Activated CD4-positive, alpha-beta T cell treated with anti-CD3 and anti-CD28 coated beads for 36 hours (primary cell): ENCODE measurements at regions not wholly inside any gene's neighbourhood (a gene's known extent, or its start where the extent isn't known, plus 50 kb on each side); places are given as distances from the start of the nearest gene placed in this dataset.

Experiments
- ATAC-seq: fragments of 200-7000 bp; cut with Tn5 transposase; one replicate; pipeline ENCODE4 v1.10.0; 2021; ENCODE audit warnings: mild to moderate bottlenecking, moderate library complexity
- CTCF ChIA-PET: fragments of 350-600 bp; sonication (Branson Sonifier 250); formaldehyde crosslinking; loops from one replicate; lab custom pipeline; 2021; ENCODE audit warnings: antibody characterized with exemption; lab: Charles Lee
- POLR2A ChIA-PET: fragments of 350-600 bp; sonication (Branson Sonifier 250); formaldehyde crosslinking; loops from one replicate; lab custom pipeline; 2021; ENCODE audit warnings: antibody characterized with exemption, inconsistent platforms; lab: Charles Lee
- DNase-seq: peaks from one replicate; pipeline ENCODE4 v3.0.0-alpha.2; 2020
- H3K27ac Mint-ChIP-seq: one replicate; pipeline ENCODE4 v1.8.0; 2021; ENCODE audit warnings: mixed read lengths
- H3K27me3 Mint-ChIP-seq: one replicate; pipeline ENCODE4 v1.8.0; 2021; ENCODE audit warnings: mixed read lengths
- H3K36me3 Mint-ChIP-seq: one replicate; pipeline ENCODE4 v1.8.0; 2021; ENCODE audit warnings: low read depth, mixed read lengths
- H3K4me1 Mint-ChIP-seq: one replicate; pipeline ENCODE4 v1.8.0; 2021; ENCODE audit warnings: mixed read lengths
- H3K4me3 Mint-ChIP-seq: one replicate; pipeline ENCODE4 v1.8.0; 2021; ENCODE audit warnings: mild to moderate bottlenecking, moderate library complexity, mixed read lengths
- H3K9me3 Mint-ChIP-seq: one replicate; pipeline ENCODE4 v1.8.0; 2021; ENCODE audit warnings: low read depth, mixed read lengths
- intact Hi-C, 2 experiments: fragments of 100-400 bp; cut with DNase I in 1 of 2; cut with micrococcal nuclease in 1 of 2; formaldehyde crosslinking; loops; one replicate each; pipeline versions ENCODE4 v1.14.2 to v1.15.1; 2022 to 2024; cut with DNase I, micrococcal nuclease

DNA sequence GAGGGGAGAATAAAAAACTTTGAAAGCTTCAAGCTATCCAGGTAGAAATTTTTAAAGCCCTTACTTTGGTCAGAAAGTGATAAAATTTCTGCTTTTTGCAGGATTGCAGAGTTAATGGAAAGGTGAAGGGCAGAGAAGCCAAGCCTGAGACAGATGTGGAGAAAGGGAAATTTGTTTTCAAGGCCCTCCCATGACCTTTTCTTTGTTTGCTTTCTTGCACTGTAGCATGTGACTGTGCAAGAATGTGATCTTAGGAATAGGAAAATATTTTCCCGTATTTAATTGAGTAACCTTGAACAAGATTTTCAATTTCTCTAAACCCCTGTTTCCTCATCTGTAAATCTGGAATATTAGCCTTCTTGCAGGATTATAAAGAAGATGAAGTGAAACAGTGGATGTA is 307.2 kb downstream of the PPARGC1A start:
- H3K4me3 Mint-ChIP-seq: no peak overlapping the region
- POLR2A ChIA-PET: no interaction called here
- H3K27ac Mint-ChIP-seq: no peak overlapping the region
- H3K36me3 Mint-ChIP-seq: no peaks in the 10 kb centered on the region
- no peak for DNase-seq
- no peak for ATAC-seq
- H3K4me1 Mint-ChIP-seq: no peaks in the 10 kb centered on the region
- H3K27me3 Mint-ChIP-seq: peaks cover 2% of the 10 kb centered on the region
- H3K9me3 Mint-ChIP-seq: peaks cover 6% of the 10 kb centered on the region
- intact Hi-C loops: no loop called here
- CTCF ChIA-PET: no interaction called here

DNA sequence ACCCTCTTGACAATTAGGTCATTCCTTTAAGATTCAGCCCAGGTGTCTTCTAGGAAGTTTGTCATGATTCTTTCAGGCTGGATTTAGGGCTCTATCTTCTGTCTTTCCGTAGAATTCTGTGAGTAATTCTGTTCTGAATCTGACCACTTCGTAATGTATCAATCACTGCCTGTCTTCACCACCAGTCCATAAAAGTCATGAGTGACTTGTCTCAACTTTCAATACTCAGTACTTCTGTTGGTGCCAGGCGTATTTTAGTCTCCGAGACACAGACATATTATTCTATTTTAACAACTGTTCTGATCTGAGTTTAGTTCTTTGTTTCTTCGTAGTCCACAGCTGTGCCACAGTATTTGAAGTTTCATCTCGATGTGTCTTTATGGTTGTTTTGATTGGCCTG is 310.7 kb downstream of the PPARGC1A start:
- Mint-ChIP-seq H3K27me3 (no peaks in the 10 kb centered on the region), H3K4me1 (no peaks in the 10 kb centered on the region), H3K4me3 (no peak overlapping the region), H3K9me3 (no peaks in the 10 kb centered on the region), H3K36me3 (no peaks in the 10 kb centered on the region), H3K27ac (no peak overlapping the region)
- intact Hi-C loops: no loop called here
- ChIA-PET CTCF (no interaction called here), POLR2A (no interaction called here)
- DNase-seq (no peak), ATAC-seq (no peak)

DNA sequence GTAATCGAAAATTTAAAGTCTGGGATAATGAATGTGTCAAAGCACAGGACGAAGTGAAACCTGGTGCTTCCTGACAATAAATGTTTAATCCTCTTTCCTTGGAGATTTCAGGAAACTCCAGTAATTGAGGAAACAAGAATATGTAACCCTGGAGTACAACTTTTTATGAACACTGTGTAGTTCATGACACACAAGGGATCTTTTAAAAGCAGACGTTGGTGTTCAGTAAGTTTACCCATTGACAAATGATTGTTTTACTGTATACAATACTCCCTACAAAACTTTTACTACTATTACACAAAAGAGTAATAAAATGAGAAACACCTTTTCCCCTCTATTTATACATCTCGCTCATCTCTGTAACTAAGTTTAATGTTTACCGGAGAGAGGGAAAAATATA is 312.4 kb downstream of the PPARGC1A start:
- Mint-ChIP-seq H3K4me1 (no peaks in the 10 kb centered on the region), H3K27ac (no peak overlapping the region), H3K36me3 (no peaks in the 10 kb centered on the region), H3K9me3 (no peaks in the 10 kb centered on the region), H3K27me3 (no peaks in the 10 kb centered on the region), H3K4me3 (no peak overlapping the region)
- ATAC-seq: no peak
- ChIA-PET CTCF (no interaction called here), POLR2A (no interaction called here)
- intact Hi-C loops: no loop called here
- DNase-seq: no peak

DNA sequence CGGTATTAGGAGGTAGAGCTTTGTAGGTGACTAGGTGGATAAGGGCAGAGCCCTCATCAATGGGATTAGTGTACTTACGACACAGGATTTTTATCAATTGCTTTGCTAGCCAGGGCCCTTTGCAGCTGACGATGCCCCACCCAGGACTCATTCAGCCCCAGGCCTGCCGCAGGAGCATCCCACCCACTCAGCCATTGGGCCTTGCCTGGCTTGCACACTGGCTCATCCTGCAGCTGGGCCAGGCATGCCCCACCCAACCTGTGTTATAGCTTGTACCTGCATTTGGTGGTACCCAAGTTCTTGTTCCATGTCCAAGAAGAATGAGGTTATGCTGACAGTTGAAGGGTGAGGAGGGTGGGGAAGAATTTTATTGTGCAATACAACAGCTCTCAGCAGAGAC is 317.5 kb downstream of the PPARGC1A start:
- intact Hi-C loops: no loop called here
- Mint-ChIP-seq H3K27me3 (no peaks in the 10 kb centered on the region), H3K27ac (no peak overlapping the region), H3K4me3 (no peak overlapping the region), H3K9me3 (no peaks in the 10 kb centered on the region), H3K4me1 (no peaks in the 10 kb centered on the region), H3K36me3 (no peaks in the 10 kb centered on the region)
- ATAC-seq (no peak), DNase-seq (no peak)
- CTCF ChIA-PET: no interaction called here
- POLR2A ChIA-PET: no interaction called here

DNA sequence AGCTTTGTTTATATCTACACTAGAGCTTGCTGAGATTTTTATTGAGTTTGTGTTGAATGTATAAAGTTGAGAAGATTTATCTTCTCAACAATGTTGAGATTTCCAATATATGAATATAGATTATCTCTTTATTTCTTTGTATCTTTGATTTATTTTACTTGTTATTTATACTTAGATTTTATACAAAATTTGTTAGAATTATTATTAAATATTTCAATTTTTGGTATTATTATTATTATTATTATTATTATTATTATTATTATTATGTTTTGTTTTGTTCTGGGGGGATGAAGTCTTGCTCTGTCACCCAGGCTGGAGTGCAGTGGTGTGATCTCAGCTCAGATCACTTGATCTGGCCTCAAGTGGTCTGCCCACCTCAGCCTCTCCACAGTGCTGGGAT is 322.5 kb downstream of the PPARGC1A start:
- no peaks in the 10 kb centered on the region for H3K27me3 Mint-ChIP-seq
- H3K9me3 Mint-ChIP-seq: peaks cover 7% of the 10 kb centered on the region
- ChIA-PET POLR2A (no interaction called here), CTCF (no interaction called here)
- ATAC-seq (no peak), DNase-seq (no peak)
- no peaks in the 10 kb centered on the region for H3K36me3 Mint-ChIP-seq
- no peak overlapping the region for H3K27ac Mint-ChIP-seq
- no peaks in the 10 kb centered on the region for H3K4me1 Mint-ChIP-seq
- no peak overlapping the region for H3K4me3 Mint-ChIP-seq
- intact Hi-C loops: no loop called here

DNA sequence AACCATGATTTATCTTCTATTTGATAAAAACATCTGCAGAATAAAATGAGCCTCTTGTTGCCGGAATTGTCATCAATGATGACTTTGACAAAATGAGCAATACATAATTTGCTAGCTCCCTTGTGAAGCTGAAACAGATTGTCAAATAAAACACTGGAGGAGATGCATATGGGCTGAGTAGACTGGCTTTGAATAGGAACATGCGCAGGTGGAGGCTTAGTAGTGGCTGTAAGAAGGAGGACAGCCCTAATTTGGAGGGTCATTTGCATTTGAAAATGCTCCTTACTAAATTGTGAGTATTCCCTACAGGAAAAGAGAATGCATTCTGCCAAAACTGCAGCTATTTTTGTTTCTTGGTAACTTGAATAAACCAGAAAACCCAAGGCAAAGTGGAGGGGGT is 329.1 kb downstream of the PPARGC1A start:
- H3K4me3 Mint-ChIP-seq: no peak overlapping the region
- intact Hi-C loops: no loop called here
- no peaks in the 10 kb centered on the region for H3K27me3 Mint-ChIP-seq
- ATAC-seq (no peak), DNase-seq (no peak)
- ChIA-PET POLR2A (no interaction called here), CTCF (no interaction called here)
- no peak overlapping the region for H3K27ac Mint-ChIP-seq
- H3K9me3 Mint-ChIP-seq: peaks cover 10% of the 10 kb centered on the region
- H3K4me1 Mint-ChIP-seq: no peaks in the 10 kb centered on the region
- no peaks in the 10 kb centered on the region for H3K36me3 Mint-ChIP-seq

DNA sequence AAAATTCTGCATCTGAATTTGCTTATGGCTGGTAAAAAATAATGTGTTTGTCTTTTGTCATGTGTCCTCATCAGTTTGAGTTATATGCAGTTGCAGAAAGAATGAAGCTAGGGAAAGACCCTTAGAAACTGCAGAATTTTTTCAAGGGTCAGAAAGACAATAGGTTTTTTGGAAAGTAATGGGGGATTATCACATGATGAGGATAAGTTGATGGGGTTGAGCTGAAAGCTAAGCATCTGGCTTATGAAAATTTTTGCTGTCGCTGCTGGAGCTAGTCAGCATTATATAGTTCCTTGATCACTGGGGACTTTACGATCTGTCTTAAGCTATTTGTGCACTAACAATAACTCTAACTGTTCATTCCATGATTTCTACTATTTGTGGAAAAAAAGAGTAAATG is 331.7 kb downstream of the PPARGC1A start:
- intact Hi-C loops: no loop called here
- DNase-seq: no peak
- H3K4me3 Mint-ChIP-seq: no peak overlapping the region
- no peak for ATAC-seq
- ChIA-PET CTCF (no interaction called here), POLR2A (no interaction called here)
- H3K27ac Mint-ChIP-seq: no peak overlapping the region
- H3K27me3 Mint-ChIP-seq: no peaks in the 10 kb centered on the region
- H3K9me3 Mint-ChIP-seq: peaks cover 13% of the 10 kb centered on the region
- H3K4me1 Mint-ChIP-seq: no peaks in the 10 kb centered on the region
- no peaks in the 10 kb centered on the region for H3K36me3 Mint-ChIP-seq

DNA sequence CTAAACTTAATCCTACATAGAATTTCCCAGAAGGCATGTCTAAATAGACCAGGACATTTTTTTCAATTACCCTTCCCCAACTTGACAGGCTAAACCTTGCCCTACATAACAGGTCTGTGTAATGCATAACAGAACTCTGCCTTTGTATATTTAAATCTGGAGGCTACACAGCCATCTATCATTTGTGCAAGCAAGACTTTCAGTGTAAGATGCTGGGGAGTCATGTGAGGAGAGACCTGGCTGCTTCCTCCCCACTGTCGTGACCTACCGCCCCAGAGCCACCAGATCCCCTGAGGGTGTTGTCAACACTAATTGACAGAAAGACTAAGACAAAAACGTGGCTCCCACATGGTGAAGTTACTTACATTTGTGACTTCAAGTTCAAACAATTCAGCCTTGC is 342.2 kb downstream of the PPARGC1A start:
- no peak for DNase-seq
- no peak overlapping the region for H3K27ac Mint-ChIP-seq

DNA sequence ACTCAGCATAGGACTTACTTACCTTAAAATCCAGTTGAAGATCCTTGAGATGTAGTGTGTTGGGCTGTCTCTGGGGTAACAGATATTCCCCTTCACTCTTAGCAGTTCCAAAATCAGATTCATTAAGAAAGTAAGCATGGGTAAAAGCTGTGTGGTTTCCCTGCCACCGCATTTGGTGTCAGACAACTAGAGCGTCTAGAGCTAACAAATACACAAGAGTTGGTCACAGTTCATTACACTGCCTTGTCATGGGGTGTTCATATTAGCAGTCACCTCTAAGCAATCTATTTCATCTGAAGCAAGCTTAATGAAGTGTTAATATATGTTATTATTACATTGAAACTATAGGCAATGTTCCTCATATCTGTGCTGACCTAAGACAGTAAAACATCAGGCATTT is 342.8 kb downstream of the PPARGC1A start:
- H3K36me3 Mint-ChIP-seq: no peaks in the 10 kb centered on the region
- H3K9me3 Mint-ChIP-seq: peaks cover 9% of the 10 kb centered on the region
- ChIA-PET CTCF (no interaction called here), POLR2A (no interaction called here)
- ATAC-seq: no peak
- intact Hi-C loops: no loop called here
- no peak overlapping the region for H3K27ac Mint-ChIP-seq
- DNase-seq: no peak
- H3K4me1 Mint-ChIP-seq: no peaks in the 10 kb centered on the region
- no peak overlapping the region for H3K4me3 Mint-ChIP-seq
- H3K27me3 Mint-ChIP-seq: no peaks in the 10 kb centered on the region

More for the DNA sequence above, 342.2 kb downstream of the PPARGC1A start:
- POLR2A ChIA-PET: no interaction called here
- Mint-ChIP-seq H3K4me1 (no peaks in the 10 kb centered on the region), H3K9me3 (peaks cover 9% of the 10 kb centered on the region), H3K36me3 (no peaks in the 10 kb centered on the region), H3K4me3 (no peak overlapping the region), H3K27me3 (no peaks in the 10 kb centered on the region)
- intact Hi-C loops: no loop called here
- no peak for ATAC-seq
- CTCF ChIA-PET: no interaction called here

DNA sequence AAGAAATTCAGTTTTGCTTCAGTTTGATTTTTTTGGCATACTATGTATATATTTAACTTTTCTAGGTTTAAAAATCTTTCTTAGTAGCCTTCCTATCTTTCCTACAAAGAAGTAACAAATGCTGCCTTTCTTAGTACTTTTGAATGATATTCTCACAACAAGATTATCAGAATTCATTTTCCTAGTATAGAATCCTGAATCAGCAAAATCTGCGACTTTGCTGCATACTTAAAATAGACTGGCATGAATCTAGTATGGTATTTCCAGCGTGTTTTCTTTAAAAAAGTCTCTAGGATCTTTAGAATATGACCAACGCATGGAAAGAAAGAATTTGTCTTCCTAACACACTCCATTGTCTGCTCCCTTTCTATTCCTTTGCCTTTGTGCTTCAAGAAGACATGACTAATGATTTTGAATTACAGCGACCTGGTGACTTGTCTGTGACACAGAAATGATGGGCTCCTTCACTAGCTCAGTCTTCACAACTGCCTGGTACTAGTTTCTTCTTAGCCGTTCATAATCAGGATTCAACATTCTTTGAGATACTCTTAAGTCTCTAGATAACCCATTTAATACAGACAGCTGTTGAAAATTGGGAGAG is 349.8 kb downstream of the PPARGC1A start:
- H3K4me3 Mint-ChIP-seq: no peak overlapping the region
- intact Hi-C loops: no loop called here
- ATAC-seq: no peak
- peaks cover 16% of the 10 kb centered on the region for H3K9me3 Mint-ChIP-seq
- POLR2A ChIA-PET: no interaction called here
- no peak overlapping the region for H3K27ac Mint-ChIP-seq
- no peaks in the 10 kb centered on the region for H3K4me1 Mint-ChIP-seq
- DNase-seq: no peak
- peaks cover 2% of the 10 kb centered on the region for H3K36me3 Mint-ChIP-seq
- CTCF ChIA-PET: interaction anchor here (0.8 kb wide), 1 partner anchor 9 kb away, joined by 6 read pairs; no protein-coding TSS in a partner anchor
- H3K27me3 Mint-ChIP-seq: no peaks in the 10 kb centered on the region

DNA sequence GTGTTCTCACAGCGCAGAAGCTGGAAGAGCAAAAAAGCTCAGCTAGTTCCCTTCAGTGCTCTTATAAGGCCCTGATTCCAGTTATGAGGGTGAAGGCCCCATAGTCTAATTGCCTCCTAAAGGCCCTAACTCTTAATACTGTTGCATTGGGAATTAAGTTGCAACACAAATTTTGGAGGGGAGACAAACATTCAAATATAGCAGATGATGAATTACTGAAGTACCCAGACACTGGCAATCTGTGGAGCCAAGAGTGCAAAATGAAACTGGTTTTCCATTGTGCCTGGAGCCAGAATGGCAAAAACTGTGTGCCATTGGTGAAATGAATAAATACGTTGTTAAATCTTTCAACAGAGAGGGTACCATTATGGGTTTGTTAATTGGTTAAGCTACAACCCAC is 356.0 kb downstream of the PPARGC1A start:
- no peak for ATAC-seq
- no peak overlapping the region for H3K27ac Mint-ChIP-seq
- no peaks in the 10 kb centered on the region for H3K4me1 Mint-ChIP-seq
- no peak for DNase-seq
- intact Hi-C loops: no loop called here
- peaks cover 26% of the 10 kb centered on the region for H3K9me3 Mint-ChIP-seq
- ChIA-PET POLR2A (no interaction called here), CTCF (no interaction called here)
- no peaks in the 10 kb centered on the region for H3K27me3 Mint-ChIP-seq
- peaks cover 2% of the 10 kb centered on the region for H3K36me3 Mint-ChIP-seq
- H3K4me3 Mint-ChIP-seq: no peak overlapping the region

DNA sequence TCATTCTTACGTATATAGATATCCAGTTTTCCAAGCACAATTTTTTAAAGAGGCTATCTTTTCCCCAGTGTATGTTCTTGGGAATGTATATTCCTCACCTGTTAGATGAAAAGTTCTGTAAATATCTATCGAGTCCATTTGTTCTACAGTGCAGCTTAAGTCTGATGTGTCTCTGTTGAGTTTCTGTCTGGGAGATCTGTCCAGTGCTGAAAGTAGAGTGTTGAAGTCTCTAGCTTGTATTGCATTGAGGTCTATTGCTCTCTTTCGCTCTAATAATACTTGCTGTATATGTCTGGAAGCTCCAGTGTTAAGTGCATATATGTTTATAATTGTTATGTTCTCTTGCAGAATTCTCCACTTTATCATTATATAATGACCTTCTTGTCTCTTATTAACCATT is 373.1 kb downstream of the PPARGC1A start:
- intact Hi-C loops: no loop called here
- ChIA-PET POLR2A (no interaction called here), CTCF (no interaction called here)
- no peaks in the 10 kb centered on the region for H3K4me1 Mint-ChIP-seq
- no peaks in the 10 kb centered on the region for H3K36me3 Mint-ChIP-seq
- DNase-seq (no peak), ATAC-seq (no peak)
- H3K4me3 Mint-ChIP-seq: no peak overlapping the region
- peaks cover 19% of the 10 kb centered on the region for H3K9me3 Mint-ChIP-seq
- no peak overlapping the region for H3K27ac Mint-ChIP-seq
- H3K27me3 Mint-ChIP-seq: no peaks in the 10 kb centered on the region

DNA sequence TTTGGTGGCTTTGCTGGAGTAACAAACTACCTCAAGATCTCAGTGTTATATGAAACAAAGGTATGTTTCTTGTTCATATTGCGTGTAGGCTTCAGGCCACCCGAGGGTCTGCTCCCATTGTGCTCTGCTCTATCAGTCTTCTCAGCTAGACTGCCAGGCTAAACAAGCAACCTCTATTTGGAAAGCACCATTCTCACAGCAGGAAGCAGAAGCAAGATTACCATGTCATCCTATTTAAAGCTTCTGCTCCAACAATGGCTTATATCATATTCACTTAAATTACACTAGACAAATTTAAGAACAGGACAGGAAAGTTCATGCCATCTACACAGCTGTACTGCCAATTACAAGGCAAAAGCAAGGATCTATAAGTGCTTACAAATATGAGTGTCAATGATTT is 385.8 kb downstream of the PPARGC1A start:
- CTCF ChIA-PET: no interaction called here
- DNase-seq: no peak
- H3K27me3 Mint-ChIP-seq: no peaks in the 10 kb centered on the region
- H3K9me3 Mint-ChIP-seq: no peaks in the 10 kb centered on the region
- no peak for ATAC-seq
- no peak overlapping the region for H3K4me3 Mint-ChIP-seq
- H3K36me3 Mint-ChIP-seq: no peaks in the 10 kb centered on the region
- intact Hi-C loops: loop anchor here in 1 of 2 experiments (10.0 kb wide), 1 partner anchor 1929 kb away; no protein-coding TSS in a partner anchor
- no peaks in the 10 kb centered on the region for H3K4me1 Mint-ChIP-seq
- H3K27ac Mint-ChIP-seq: no peak overlapping the region
- POLR2A ChIA-PET: no interaction called here
